ENCODE measurements at regions not wholly inside any gene's neighbourhood (a gene's known extent, or its start where the extent isn't known, plus 50 kb on each side); places are given as distances from the start of the nearest gene placed in this dataset.

GRCh38 chr15:46222826-46223225 is 588.0 kb downstream of the SQOR start:
- no peak for TF ChIP-seq CTCF (IDR thresholded peaks at IDR 0.05)
- TF ChIP-seq RORB (CRISPR knock-in tag; IDR thresholded peaks at IDR 0.05), result no peak
- no peak for TF ChIP-seq JUN (CRISPR knock-in tag; IDR thresholded peaks at IDR 0.05)
- TF ChIP-seq, protein P1, sequence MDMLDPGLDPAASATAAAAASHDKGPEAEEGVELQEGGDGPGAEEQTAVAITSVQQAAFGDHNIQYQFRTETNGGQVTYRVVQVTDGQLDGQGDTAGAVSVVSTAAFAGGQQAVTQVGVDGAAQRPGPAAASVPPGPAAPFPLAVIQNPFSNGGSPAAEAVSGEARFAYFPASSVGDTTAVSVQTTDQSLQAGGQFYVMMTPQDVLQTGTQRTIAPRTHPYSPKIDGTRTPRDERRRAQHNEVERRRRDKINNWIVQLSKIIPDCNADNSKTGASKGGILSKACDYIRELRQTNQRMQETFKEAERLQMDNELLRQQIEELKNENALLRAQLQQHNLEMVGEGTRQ (CRISPR knock-in tag; IDR thresholded peaks at IDR 0.05), result no peak

Data from WTC11 (cell line).